ENCODE measurements at regions not wholly inside any gene's neighbourhood (a gene's known extent, or its start where the extent isn't known, plus 50 kb on each side); places are given as distances from the start of the nearest gene placed in this dataset.
"Not testable (repeated sequence)": the region's sequence is repeated elsewhere in the genome, so short reads cannot be mapped to it uniquely, and the experiment has no call there.

DNA sequence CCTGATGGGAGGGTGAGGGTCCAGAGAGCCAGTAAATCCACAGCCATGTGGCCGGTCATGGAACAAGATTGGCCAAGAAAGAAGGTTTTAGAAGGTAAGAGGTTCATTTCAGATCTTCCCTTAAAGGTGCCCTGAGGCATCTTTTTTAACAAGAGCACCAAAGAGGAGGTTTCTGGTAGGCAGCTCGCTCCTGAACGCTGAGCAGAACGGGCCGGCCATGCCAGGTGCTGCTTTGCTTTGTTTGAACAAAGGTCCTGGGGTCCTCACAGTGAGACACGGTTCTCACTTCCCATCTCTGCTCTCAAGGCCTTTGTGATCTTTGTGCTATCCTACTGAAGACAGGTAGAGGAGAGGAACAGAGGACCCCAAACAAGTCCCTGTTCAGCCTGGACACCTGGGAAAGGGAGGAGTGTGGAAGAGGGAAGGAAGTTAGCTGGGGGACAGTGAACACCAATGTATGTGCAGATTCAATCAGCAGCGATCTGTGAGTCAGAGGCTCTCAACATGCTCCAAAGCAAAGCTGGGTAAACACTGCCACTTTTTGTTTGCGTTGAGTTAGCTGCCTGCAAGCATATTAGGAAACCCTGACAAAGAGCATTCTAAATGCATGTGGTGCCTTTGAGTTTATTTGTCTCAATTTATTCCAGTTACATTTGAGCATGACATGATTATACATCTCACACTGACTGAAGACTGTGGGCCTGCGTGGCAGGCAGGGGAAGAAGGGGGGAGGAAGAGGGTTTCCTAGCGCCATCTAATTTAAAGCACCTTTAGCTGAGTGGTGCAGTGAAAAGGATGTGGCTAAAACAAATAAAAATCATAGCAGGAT, 102.4 kb downstream of the ASB1 start:
- TF ChIP-seq, protein P1, sequence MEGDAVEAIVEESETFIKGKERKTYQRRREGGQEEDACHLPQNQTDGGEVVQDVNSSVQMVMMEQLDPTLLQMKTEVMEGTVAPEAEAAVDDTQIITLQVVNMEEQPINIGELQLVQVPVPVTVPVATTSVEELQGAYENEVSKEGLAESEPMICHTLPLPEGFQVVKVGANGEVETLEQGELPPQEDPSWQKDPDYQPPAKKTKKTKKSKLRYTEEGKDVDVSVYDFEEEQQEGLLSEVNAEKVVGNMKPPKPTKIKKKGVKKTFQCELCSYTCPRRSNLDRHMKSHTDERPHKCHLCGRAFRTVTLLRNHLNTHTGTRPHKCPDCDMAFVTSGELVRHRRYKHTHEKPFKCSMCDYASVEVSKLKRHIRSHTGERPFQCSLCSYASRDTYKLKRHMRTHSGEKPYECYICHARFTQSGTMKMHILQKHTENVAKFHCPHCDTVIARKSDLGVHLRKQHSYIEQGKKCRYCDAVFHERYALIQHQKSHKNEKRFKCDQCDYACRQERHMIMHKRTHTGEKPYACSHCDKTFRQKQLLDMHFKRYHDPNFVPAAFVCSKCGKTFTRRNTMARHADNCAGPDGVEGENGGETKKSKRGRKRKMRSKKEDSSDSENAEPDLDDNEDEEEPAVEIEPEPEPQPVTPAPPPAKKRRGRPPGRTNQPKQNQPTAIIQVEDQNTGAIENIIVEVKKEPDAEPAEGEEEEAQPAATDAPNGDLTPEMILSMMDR (IDR thresholded peaks at IDR 0.05) = no peak
- TF ChIP-seq POLR2A (IDR thresholded peaks at IDR 0.05) (no peak), EP300 (IDR thresholded peaks at IDR 0.05; ENCODE audit: low read depth) (no peak), POLR2AphosphoS5 (IDR thresholded peaks at IDR 0.05) (no peak)
- no peak overlapping the region for H3K27ac ChIP-seq
- in situ Hi-C loops (cut with MboI; ENCODE audit: low pct_ligation_motif_present in 1 of 4, low pct_unique_long_range_greater_than_20kb in 1 of 4, low sequenced_read_pairs in 3 of 4) = no loop called here
- peaks cover 4% of the 10 kb centered on the region for H3K27me3 ChIP-seq
- intact Hi-C loops (cut with DNase I; ENCODE audit: low total_unique reads) = no loop called here
- H3K4me1 ChIP-seq = peaks cover 0 to 6% (median 0%) of the 10 kb centered on the region in 4 donors
- no peak for DNase-seq
- 56 to 60% methylated on average over 3 to 10 of the region's 10 CpGs for WGBS, 2 donors (ENCODE audit: low coverage in 1 of 2)
- no peaks in the 10 kb centered on the region for H3K36me3 ChIP-seq
- peaks cover 0 to 5% of the 10 kb centered on the region in 2 donors for H3K9me3 ChIP-seq
- no peak overlapping the region for H3K4me3 ChIP-seq

DNA sequence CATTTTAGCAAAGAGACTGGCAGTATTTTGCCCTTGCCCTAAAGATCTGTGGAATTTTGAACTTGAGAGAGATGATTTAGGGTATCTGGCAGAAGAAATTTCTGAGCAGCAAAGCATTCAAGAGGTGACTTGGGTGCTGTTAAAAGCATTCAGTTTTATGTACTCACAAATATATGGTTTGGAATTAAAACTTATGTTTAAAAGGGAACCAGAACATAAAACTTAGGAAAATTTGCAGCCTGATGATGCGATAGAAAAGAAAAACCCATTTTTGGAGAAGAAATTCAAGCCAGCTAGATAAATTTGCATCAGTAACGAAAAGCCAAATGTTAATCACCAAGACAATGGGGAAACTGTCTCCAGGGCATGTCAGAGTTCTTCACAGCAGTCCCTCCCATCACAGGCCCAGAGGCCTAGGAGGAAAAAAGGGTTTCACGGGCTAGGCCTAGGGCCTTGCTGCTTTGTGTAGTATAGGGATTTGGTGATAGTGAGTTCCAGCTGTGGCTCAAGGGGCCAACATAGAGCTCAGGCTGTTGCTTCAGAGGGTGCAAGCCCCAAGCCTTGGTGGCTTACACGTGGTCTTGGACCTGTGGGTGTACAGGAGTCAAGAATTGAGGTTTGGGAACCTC, 104.4 kb downstream of the ASB1 start:
- in situ Hi-C loops (cut with MboI; ENCODE audit: low pct_ligation_motif_present in 1 of 4, low pct_unique_long_range_greater_than_20kb in 1 of 4, low sequenced_read_pairs in 3 of 4); H3K4me1 ChIP-seq; H3K36me3 ChIP-seq; intact Hi-C loops (cut with DNase I; ENCODE audit: low total_unique reads); DNase-seq; H3K9me3 ChIP-seq; H3K27ac ChIP-seq; H3K4me3 ChIP-seq; H3K27me3 ChIP-seq: not testable (repeated sequence)
- 79 to 100% methylated on average over 1 to 4 of the region's 4 CpGs for WGBS, 2 donors (ENCODE audit: low coverage in 1 of 2)

DNA sequence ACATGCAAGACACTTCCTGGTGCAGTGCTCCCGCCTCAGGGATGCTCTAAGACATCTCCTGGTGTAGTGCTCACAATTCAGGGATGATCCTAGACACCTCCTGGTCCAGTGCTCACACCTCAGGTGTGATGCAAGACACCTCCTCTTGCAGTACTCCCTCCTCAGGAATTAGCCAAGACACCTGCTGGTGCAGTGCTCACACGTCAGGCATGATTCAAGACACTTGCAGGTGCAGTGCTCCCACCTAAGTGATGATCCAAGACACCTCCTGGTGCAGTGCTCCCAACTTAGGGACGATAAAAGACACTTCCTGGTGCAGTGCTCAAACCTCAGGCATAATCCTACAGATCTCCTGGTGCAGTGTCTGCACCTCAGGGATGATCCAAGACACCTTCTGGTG, 117.0 kb downstream of the ASB1 start:
- H3K36me3 ChIP-seq; H3K4me1 ChIP-seq; H3K4me3 ChIP-seq; H3K9me3 ChIP-seq; H3K27me3 ChIP-seq; intact Hi-C loops (cut with DNase I; ENCODE audit: low total_unique reads); H3K27ac ChIP-seq; DNase-seq; in situ Hi-C loops (cut with MboI; ENCODE audit: low pct_ligation_motif_present in 1 of 4, low pct_unique_long_range_greater_than_20kb in 1 of 4, low sequenced_read_pairs in 3 of 4): not testable (repeated sequence)
- 62% methylated on average over 2 of the region's 3 CpGs; no CpG with 5 or more reads in 1 of the 2 donors for WGBS, 2 donors (ENCODE audit: low coverage in 1 of 2)

DNA sequence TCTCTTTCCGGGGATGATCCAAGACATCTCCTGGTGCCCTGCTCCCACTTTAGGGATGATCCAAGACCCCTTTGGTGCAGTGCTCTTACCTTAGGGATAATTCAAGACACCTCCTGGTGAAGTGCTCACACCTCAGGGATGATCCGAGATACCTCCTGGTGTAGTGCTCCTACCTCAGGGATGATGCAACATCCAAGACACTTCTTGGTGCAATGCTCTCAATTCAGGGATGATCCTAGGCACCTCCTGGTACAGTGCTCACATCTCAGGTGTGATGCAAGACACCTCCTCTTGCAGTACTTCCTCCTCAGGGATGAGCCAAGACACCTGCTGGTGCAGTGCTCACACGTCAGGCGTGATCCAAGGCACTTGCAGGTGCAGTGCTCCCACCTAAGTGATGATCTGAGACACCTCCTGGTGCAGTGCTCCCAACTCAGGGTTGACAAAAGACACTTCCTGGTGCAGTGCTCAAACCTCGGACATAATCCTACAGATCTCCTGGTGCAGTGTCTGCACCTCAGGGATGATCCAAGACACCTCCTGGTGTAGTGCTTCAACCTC, 122.3 kb downstream of the ASB1 start:
- no peak overlapping the region for H3K27ac ChIP-seq
- TF ChIP-seq EP300 (IDR thresholded peaks at IDR 0.05; ENCODE audit: low read depth) (no peak), POLR2AphosphoS5 (IDR thresholded peaks at IDR 0.05) (no peak), POLR2A (IDR thresholded peaks at IDR 0.05) (no peak)
- TF ChIP-seq, protein P1 (IDR thresholded peaks at IDR 0.05) = no peak
- no peak overlapping the region for H3K4me3 ChIP-seq
- no peaks in the 10 kb centered on the region for H3K9me3 ChIP-seq
- 97% methylated on average over 5 of the region's 5 CpGs; no CpG with 5 or more reads in 1 of the 2 donors for WGBS, 2 donors (ENCODE audit: low coverage in 1 of 2)
- DNase-seq = no peak
- in situ Hi-C loops (cut with MboI; ENCODE audit: low pct_ligation_motif_present in 1 of 4, low pct_unique_long_range_greater_than_20kb in 1 of 4, low sequenced_read_pairs in 3 of 4) (no loop called here), intact Hi-C loops (cut with DNase I; ENCODE audit: low total_unique reads) (loop anchor here (5.0 kb wide), 1 partner anchor 1023 kb away; no protein-coding TSS in a partner anchor)
- H3K27me3 ChIP-seq = no peaks in the 10 kb centered on the region
- no peaks in the 10 kb centered on the region for H3K36me3 ChIP-seq
- H3K4me1 ChIP-seq = no peaks in the 10 kb centered on the region

DNA sequence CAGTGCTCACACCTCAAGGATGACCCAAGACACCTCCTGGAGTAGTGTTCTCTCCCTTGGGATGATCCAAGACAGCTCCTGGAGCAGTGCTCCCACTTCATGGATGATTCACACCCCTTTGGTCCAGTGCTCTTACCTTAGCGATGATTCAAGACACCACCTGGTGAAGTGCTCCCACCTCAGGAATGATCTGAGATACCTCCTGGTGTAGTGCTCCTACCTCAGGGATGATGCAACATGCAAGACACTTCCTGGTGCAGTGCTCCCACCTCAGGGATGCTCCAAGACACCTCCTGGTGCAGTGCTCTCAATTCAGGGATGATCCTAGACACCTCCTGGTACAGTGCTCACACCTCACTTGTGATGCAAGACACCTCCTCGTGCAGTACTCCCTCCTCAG, 123.1 kb downstream of the ASB1 start:
- H3K36me3 ChIP-seq = no peaks in the 10 kb centered on the region
- in situ Hi-C loops (cut with MboI; ENCODE audit: low pct_ligation_motif_present in 1 of 4, low pct_unique_long_range_greater_than_20kb in 1 of 4, low sequenced_read_pairs in 3 of 4) = no loop called here

More for the DNA sequence above, 123.1 kb downstream of the ASB1 start:
- intact Hi-C loops (cut with DNase I; ENCODE audit: low total_unique reads) = loop anchor here (5.0 kb wide), 1 partner anchor 1022 kb away; no protein-coding TSS in a partner anchor
- Histone ChIP-seq H3K27me3 (no peaks in the 10 kb centered on the region), H3K4me3 (no peak overlapping the region), H3K9me3 (no peaks in the 10 kb centered on the region), H3K27ac (no peak overlapping the region), H3K4me1 (no peaks in the 10 kb centered on the region)
- DNase-seq = no peak
- no peak for TF ChIP-seq POLR2A (IDR thresholded peaks at IDR 0.05)
- TF ChIP-seq POLR2AphosphoS5 (IDR thresholded peaks at IDR 0.05) = no peak
- TF ChIP-seq, protein P1 (IDR thresholded peaks at IDR 0.05) = no peak
- no peak for TF ChIP-seq EP300 (IDR thresholded peaks at IDR 0.05; ENCODE audit: low read depth)
- 100% methylated on average over 2 of the region's 2 CpGs; no CpG with 5 or more reads in 1 of the 2 donors for WGBS, 2 donors (ENCODE audit: low coverage in 1 of 2)

Measured in transverse colon (tissue), 4 donors.